ENCODE measurements at regions not wholly inside any gene's neighbourhood (a gene's known extent, or its start where the extent isn't known, plus 50 kb on each side); places are given as distances from the start of the nearest gene placed in this dataset.

- no peak for DNase-seq
These were observed 143.2 kb upstream of the TNRC6C start for GRCh38 chr17:77815127-77815905.

DNA sequence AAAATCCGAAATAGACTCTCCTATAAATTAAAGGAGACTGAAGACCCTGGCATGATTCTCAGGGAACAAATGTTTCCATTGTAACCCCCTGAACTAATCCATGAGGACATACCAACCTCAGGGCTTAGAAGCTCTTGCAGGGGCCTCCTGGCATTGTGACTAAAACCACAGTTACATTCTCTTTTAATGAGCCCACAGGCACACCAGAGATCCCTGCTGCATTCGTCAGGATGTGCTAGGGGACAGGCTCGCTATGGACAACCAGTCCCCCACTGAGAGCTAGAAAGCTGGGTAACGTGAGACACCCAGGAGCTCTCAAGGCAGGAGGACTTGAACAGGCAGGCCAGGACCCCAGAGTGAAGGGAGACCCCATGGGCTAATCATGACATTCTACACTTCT lies 140.6 kb upstream of the TNRC6C start:
- DNase-seq, result no peak

DNA sequence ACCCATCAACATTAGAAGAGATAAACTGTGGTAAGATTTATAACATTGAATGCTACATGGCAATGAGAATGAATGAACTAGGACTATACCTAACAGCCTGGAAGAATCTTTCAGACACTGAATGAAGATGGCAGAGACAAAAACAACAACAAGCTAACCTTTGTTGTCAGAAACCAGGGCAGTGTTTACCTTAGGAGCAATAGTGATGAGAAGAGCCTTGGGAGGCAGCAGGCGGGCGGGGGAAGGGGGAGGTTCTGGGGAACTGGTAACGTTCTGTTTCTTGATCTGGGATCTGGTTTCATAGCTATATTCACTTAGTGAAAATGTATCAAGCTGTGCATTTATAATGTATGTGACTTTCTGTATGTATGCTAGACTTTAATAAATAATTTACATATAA lies 139.0 kb upstream of the TNRC6C start:
- no peak for DNase-seq

- DNase-seq, result no peak
These were observed 137.4 kb upstream of the TNRC6C start for GRCh38 chr17:77821114-77821513.

GRCh38 chr17:77822302-77823030 lies 136.0 kb upstream of the TNRC6C start:
- DNase-seq, result no peak

- DNase-seq, result no peak
These were observed 134.3 kb upstream of the TNRC6C start for GRCh38 chr17:77824102-77824779.

DNA sequence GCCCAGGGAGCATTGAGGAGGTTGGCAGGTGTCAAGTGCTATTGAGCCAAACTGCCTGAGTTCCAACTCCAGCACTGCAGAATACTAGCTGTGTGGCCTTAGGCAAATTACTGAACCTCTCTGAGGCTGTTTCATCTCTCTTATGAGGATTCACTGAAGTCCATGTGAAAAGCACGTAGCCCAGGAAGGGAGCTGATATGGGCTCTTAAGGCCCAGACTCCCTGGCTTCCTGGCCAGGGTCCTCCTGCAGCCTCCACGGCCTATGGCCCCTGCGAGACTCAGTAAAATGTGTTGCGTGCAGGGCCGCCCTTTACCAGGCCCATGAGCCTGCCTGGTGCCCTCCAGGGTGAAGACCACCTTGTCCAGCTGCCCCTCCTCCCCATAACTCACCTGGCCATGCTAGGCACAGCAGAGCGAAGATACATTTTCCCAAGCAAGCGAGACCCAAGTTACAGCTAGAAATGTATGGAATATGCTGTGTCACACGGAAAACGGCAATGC lies 133.7 kb upstream of the TNRC6C start:
- no peak for DNase-seq

DNA sequence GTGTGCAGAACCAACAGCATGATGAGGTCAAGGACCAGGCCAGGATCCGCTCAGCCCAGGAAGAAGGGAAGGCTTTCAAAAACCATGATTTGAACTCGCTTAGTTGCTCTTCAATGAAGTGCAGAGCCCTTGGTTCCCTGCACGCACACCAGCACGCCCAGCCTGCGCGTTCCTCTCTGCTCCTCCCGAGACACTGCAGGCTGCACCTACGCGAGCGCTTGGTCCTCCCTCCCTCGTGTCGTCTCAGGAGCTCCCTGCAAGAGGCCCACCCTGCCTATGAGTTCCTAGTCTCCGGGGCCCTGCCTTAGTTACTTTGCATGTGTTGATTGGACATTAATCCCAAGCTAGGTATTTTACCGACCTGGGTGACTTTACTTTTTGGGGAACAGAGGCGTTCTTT lies 132.9 kb upstream of the TNRC6C start:
- no peak for DNase-seq

GRCh38 chr17:77826132-77826873 lies 132.2 kb upstream of the TNRC6C start:
- no peak for DNase-seq

DNA sequence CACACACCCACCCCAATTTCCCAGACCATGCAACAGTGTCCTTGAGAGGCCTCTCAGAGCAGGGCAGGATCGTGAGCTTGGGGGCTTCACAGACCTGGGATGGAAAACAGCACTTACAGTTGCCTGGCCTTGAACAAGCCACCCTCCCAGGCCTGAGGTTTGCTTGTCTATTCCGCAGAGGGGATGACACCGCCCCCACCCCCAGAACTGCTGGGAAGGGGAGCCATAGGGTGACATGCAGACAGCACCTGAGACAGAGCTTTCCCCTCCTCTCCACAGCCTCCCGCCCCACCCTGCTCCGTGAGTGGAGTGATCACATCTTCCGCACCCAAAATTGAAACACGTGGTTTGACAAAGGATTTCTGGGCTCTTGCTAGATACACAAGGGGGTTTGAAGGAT lies 131.5 kb upstream of the TNRC6C start:
- no peak for DNase-seq

- no peak for DNase-seq
These were observed 131.0 kb upstream of the TNRC6C start for GRCh38 chr17:77827511-77827910.

GRCh38 chr17:77828749-77829539 lies 129.6 kb upstream of the TNRC6C start:
- no peak for DNase-seq

GRCh38 chr17:77829843-77830799 lies 128.4 kb upstream of the TNRC6C start:
- no peak for DNase-seq

DNA sequence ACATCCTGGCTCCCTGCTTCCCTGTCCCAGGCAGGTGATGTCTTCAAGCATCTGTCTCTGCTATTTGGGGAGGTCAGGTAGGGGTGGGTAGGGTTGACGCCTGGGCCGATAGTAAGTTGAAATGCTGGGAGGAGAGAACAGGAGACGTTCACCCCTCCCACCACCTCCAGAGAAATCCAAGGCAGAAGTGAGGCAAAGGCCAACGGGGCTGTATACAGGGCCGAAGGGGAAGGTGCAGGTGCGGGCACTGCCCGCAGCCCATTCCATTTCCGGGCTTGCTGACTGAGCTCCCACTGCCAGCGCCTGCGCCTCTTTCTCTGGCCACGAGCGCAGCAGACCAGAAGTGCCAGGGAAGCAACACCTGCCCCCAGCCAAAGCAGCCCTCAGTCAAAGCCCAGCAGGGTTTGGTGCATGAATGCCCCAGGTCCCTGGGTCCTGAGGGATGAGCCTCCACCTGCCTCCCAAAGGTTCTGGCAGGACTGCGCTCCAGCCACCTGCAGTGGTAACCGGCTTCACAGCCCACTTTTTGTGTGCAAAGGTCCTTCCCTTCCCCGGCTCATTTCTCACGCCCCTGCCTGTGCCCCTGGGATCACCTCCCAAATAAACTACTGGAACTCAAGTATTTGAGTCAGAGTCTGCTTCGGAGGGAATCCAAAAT lies 127.6 kb upstream of the TNRC6C start:
- peak; percentile 14 for DNase-seq

GRCh38 chr17:77831474-77832179 lies 126.9 kb upstream of the TNRC6C start:
- no peak for DNase-seq

DNA sequence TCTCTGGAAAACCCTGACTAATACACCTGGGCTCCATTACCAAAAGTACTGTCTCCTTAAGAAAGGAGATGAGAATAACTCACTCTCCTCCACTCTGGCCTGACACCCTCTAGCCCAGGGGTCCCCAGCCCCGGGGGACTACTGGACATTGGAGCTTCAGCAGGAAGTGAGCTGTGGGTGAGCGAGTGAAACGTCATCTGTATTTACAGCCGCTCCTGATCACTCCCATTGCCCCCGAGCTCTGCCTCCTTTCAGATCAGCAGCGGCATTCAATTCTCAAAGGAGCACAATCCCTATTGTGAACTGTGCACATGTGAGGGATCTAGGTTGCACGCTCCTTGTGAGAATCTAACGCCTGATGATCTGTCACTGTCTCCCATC lies 126.3 kb upstream of the TNRC6C start:
- DNase-seq, result no peak

GRCh38 chr17:77833769-77834168 lies 124.7 kb upstream of the TNRC6C start:
- no peak for DNase-seq

DNA sequence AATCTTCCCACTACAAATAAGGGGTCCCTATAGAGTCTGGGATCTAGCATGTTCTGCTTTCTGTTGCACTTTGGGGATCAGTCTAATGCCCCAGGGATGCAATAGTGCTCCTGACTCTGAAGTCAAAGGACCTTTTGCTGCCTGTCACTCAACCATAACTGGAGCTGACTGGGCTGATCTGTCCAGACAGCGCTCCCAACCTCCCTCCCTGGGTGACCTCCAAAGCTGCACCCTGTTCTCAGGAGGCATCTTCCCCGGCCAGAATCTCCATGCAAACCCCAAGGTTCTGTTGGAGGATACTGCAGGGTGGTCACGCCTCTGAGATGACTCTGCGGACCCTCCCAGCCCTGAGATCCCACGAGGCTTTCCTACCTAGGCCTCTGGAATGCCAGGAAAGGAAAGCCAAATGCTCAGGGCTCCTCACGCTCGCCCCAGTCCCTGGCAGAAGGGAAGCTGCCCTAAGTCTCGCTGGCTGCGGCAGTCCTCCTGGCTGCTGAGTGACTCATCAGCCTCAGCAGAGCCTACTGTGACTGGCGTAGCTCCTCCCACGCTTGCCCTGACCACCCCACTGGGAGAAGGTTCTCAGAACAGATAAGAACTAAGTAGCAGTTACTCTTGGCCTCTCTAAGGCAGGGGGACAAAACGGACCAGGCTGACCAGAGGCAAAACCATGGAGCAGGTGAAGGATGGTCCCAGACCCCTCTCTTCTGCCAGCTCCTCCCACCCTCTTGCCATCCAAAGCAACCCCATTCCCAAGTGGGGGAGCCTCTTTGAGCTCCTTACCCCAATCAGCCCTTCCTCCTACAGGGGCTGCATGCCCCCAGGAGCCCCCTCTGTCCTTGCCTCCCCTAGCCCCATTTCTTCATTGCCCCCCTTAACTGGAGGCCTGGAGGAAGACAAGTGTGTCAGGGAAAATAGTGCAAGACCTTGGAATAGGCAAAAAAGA lies 124.1 kb upstream of the TNRC6C start:
- DNase-seq, result peak; percentile 24

Data from NCI-H146 (cell line).